Superior temporal gyrus (tissue), 1 donor: ENCODE measurements at regions not wholly inside any gene's neighbourhood (a gene's known extent, or its start where the extent isn't known, plus 50 kb on each side); places are given as distances from the start of the nearest gene placed in this dataset.
"Not testable (repeated sequence)": the region's sequence is repeated elsewhere in the genome, so short reads cannot be mapped to it uniquely, and the experiment has no call there.

Source experiments
- DNase-seq: peaks from one replicate; pipeline ENCODE4 v3.0.0-alpha.2; 2016; ENCODE audit errors: extremely low spot score

DNA sequence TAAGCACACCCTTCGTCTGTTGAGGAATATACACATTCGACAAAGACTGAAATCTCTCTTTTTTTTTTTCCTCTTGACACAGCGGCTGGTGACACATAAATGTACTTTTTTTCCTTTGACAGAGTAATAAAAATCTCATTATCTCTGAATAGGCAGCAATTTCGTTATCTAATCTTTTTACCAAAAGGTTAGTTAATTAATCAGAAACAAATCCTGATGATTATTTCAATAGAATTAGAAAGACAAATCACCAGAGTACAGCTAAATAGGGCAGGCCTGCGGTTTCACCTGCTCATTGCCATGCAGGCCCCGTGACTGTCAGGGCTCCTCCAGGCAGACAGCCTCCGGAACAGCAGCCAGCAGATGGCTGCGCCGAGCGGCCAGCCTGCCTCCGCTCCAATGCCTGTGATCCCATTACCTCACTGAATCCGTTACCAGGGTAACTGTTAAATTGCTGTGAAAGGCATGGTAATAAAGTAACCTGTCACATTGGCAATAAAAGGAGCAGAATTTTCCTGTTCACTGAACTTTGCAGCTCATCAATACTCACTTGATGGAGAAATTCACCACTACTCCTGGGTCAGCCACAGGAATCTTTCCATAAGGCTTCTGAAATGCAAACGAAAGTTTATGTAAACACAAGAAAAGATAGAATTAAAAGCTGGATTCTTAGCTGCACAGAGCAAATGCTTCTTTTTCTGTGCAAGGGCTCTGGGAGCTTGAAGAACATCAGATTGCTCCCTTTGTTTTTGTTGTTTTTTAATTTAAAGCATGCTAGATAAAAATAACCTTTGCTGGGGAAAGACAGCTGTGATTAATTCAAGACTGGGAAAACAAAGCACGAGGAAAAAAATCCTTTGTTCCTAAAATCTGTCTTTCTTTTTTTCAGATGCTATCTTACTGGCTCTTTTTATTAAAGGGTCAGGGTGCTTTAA is 666.4 kb upstream of the ZNF608 start:
- peak; percentile 95 for DNase-seq

DNA sequence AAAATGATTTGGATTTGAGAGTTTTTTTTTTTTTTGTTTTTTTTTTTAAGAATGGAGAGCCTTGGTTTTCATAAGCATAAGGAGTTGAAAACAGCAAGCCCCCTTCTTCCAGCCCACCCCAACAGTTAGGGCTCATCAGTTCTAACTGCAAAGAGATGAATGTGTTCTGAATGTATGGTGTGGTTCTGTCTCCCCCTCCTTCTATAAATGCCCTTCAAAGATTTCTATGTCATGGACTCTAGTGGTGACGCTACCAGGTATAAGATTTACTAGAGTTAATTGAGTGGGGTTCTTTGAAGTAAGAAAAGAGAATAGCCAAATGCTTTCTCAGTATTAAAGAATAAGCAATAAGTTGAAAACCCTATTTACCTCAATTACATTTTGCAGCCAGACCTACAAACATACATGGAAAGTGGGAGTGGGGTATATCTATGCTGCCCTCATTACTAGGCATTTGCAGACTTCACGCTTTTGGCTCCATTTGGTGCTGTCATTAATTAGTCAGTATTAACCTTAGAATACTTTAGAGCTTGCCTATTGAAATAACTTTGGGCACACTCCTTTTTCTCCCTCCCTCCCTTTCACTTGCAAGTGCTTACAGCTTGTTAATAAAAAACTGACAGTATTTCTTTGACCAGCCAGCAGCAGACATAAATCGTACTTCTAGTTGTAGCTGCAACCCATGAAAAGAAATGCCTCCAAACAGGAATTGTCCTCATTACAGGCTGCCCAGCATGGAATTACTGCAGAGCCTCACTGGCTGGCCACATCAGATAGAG is 667.2 kb upstream of the ZNF608 start:
- DNase-seq, result peak; percentile 77

DNA sequence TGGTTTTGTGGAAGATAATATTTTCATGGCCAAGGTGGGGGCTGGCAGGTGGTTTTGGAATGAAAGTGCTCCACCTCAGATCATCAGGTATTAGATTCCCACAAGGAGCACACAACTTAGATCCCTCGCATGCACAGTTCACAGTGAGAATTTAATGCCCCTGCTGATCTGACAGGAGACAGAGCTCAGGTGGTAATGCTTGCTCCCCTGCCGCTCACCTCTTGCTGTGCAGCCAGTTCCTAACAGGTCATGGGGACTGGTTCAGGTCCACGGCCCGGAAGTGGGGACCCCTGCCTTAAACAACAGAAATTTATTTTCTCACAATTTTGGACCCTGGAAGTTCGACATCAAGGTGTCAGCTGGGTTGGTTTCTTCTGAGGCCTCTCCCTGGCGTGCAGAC is 668.7 kb upstream of the ZNF608 start:
- DNase-seq, result no peak

DNA sequence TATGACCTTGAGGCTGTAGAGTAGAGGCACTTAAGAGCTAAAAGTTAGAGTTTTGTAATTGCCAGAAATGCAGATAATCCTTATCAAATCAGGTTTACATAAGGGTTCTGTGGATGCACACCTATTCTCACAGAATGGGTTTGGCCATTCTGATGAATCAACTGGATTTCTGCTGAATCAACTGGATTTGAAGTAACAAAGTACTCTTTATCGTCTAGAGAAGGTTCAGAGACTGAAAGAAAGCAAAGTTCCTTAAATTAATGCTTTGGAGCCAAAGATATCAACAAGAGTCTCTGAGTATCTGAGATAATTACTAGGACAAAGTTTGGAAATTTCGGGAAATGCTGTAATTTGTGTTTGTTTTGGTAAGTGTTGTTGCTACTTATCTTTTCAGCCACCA is 669.6 kb upstream of the ZNF608 start:
- peak; percentile 54 for DNase-seq

DNA sequence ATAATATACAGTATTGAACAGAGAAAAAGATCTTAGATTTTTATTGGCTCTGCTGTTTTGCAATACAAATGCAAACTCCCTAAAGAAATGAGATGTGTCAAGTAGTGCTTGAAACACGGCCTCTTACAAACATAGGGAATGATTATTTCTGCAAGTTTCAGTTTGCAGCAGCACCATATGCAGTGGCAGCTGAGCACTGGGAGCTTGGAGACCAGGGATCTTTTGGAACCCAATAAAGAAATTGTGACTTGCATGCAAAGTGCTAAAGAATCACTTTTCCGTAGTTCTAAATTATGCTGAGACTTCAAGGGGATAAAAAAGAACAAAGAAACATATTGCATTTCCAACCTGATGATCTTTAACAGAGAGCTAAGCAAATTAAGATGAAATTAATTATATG is 674.6 kb upstream of the ZNF608 start:
- peak; percentile 38 for DNase-seq

DNA sequence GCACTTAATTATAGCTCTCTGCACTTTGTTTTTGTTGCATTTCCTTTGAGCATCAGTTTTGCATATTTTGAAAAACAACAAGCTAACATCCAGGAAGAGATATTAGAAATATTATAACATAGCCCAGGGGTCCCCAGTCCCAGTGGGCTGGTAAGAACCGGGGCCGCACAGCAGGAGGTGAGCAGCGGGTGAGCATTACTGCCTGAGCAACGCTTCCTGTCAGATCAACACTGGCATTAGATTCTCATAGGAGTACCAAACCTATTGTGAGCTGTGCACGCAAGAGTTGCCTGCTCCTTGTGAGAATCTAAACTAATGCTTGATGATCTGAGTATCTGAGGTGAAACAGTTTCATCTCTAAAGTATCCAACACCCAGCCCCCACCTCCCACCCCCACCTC is 675.9 kb upstream of the ZNF608 start:
- DNase-seq, result no peak

DNA sequence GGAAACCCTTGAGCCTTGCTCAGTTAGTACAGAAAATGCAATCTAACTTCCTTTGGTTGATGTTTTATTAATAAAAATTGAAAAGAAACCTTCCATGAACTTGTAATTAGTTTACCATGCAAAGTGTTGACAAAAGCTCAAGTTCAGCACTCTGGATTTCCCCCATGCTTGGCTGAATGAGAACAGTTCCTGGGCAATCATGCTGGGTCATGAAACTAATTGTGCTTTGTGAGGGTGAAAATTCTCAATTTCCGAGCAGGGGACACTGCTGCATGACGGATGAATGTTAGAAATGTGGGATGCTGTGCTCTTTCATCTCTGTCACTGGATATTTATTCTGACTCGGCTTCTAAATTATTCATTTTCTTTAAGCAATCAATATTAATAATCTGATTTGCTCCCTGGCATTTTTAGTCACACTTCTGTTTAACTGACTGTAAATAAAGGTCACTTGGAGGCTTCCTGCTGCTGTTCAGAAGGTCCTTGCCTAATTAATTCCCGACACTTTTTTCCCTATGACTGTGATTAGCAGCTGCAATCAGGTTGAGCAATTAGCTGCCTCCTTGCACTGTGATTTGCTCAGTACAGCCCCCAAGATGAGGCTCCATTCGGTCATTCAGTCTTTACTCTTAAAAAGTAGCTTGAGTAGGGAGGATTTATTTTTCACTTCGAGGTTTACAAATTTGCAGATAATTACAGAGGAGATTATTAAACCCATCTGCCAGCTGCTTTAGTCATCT is 678.1 kb upstream of the ZNF608 start:
- peak; percentile 48 for DNase-seq

DNA sequence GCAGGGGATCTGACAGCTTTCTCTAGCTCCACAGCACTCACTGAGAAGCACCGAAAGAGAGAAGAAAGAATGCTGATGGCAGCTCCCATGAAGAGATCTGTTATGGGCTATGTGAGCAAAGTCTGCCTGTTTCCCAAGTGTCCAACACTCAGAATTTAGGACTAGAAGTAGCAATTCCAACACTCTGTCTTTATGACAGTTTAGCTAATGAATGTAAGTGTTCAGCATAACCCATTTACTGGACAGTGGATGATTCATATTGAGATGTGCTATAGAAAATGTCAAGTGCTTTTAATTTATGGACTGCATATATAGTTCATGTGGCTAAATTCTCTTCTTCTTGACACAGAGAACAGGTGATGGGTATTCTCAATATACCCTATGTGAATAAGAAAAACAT is 683.1 kb upstream of the ZNF608 start:
- no peak for DNase-seq

DNA sequence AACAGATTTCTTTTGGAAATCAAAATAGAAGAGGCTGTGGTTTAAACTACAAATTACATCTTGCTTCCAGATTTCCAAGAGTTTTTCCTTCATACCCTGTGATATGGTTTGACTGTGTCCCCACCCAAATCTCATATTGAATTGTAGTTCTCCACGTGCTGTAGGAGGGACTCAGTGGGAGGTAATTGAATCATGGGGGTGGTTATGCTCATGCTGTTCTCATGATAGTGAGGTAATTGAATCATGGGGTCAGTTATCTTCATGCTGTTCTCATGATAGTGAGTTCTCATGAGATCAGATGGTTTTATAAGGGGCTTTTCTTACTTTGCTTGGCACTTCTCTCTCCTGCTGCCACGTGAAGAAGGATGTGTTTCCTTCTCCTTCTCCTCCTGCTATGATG is 687.0 kb upstream of the ZNF608 start:
- no peak for DNase-seq

DNA sequence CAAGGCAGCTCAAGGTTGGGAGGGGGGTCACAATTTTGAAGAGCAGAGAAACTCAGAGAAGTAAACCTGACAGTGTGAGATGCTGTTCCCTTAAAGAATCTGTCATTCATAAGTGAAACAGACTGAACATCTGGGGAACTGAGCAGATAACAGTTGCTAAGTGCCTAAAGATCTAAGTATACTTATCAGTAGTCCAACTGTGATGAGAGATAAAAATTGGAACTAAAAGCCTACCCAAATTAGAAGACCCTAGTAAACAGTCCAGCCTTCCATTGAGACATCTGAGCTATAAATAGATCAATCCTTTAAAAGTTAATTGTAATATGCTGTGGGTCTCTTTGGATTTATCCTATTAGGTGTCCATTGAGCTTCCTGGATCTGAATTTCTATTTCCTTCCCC is 692.8 kb upstream of the ZNF608 start:
- DNase-seq, result no peak

DNA sequence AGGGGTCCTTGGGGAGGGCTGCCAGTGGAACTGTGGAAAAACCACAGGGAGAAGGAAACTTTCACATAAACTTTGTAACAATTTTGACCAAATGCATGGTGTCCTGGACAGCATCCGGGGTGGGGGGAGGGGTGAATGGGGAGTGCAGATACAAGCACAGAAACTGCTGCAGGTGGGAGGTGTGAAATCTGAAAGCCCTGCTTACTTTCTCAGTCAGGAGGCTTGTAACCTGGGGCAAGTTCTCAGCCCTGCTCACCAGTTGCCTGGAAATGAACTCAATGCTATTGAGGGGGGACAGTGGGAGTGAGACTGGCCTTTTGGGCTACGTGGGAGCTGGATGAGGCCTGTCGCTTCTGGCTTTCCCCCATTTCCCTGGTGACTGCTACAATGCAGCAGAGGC is 694.5 kb upstream of the ZNF608 start:
- DNase-seq, result no peak

DNA sequence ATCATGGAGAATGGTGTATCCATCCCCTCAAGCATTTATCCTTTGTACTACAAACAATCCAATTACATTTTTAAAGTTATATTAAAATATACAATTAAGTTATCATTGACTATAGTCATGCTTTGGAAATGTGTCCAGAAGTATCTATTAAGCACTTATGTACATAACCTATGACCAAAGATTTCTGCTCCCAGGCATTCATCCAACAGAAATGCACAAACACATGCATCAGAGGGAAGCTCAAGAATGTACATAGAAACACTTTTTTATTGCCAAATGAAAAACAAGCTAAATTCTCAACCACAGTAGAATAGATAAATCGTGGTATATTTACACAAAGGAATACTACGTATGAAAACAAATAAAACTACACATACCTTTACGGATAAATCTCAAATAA is 700.5 kb upstream of the ZNF608 start:
- DNase-seq, result no peak

DNA sequence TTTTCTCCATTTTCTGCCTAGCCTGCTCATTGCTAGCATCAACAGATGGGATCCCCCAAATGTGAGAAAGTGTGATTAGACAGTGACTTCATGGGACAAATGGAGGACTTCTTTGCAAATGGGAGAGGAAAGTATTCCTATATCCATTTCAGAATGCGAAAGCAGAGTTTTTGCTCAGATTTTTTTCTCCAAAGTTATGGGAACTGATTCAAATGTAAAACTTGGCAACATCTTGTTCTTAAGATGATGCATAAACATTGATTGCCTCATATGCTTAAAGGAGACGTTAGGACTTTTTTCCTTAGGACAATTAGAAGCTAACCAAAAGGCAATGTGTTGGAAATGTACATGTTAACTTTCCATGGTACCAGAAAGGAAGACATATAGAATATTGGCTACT is 704.3 kb upstream of the ZNF608 start:
- no peak for DNase-seq

DNA sequence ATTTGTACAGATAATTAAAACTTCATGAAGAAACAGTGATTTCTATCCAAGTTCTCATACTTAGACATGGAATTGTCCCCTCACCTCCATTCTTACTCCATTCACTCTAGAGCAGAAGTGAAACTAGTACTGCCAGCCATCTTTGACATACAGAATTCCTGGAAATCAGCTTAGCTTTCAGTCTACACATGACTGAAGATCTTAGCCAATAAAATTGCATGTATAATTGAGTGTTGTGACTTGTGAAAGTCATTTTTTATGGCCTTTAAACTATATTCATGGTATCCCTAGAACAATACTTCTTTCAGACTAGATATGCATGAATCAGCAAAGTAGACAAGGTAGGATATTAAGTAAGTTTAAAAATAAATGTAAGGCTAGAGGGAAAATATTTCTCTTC is 705.2 kb upstream of the ZNF608 start:
- DNase-seq, result no peak

DNA sequence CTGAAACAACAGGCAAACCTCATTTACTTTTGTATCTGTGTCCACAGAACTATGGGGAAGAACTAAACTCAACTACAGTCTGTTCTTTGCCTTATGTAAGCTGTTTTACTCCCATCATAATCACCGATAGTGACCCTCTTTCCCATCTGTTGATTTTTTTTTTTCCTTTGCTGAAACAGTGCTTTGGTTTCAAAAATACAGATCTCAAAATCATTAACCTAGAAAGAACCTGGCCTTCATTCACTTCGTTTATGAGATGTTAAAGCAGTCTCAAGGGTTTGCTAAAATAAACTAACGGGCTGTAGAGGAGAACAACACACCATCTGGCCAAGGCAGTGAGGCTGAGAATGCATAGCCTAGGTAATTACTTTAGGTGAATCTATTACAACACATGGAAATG is 706.6 kb upstream of the ZNF608 start:
- peak; percentile 17 for DNase-seq

DNA sequence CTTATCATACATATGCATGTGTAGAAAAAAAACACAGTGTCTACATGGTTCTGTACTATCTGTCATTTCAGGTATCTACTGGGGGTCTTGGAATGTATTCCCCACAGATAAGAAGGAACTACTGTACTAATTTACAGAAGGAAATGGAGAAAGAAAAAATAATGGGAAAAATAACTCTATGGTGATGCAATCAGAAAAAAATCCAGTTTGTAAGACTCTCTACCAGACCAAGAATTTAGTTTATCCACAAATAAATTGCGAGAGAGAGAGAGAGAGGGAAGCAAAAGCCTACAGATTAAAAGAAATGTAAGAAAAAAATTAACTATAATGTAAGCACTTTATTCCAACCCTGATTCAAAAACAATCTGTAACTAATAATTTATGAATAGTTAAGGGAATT is 708.6 kb upstream of the ZNF608 start:
- no peak for DNase-seq

DNA sequence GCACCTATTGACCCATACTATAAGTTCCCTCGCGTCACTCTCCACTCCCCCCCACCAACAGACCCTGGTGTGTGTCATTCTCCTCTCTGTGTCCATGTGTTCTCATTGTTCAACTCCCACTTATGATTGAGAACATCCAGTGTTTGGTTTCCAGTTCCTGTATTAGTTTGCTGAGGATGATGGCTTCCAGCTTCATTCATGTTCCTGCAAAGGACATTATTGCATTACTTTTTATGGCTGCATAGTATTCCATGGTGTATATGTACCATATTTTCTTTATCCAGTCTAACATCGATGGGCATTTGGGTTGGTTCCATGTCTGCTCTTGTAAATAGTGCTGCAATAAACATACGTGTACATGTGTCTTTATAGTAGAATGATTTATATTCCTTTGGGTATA is 709.6 kb upstream of the ZNF608 start:
- not testable (repeated sequence) for DNase-seq

DNA sequence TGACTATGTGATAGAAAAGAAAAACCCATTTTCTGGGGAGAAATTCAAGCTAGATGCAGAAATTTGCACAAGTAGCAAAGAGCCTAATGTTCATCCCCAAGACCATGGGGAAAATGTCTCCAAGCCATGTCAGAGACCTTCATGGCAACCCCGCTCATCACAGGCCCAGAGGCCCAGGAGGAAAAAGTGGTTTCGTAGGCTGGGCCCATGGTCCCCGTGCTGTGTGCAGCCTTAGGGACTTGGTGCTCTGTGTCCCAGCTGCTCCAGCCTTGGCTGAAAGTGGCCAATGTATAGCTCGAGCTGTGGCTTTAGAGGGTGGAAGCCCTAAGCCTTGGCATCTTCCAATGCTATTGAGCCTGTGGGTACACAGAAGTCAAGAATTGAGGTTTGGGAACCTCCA is 711.2 kb upstream of the ZNF608 start:
- DNase-seq, result no peak

DNA sequence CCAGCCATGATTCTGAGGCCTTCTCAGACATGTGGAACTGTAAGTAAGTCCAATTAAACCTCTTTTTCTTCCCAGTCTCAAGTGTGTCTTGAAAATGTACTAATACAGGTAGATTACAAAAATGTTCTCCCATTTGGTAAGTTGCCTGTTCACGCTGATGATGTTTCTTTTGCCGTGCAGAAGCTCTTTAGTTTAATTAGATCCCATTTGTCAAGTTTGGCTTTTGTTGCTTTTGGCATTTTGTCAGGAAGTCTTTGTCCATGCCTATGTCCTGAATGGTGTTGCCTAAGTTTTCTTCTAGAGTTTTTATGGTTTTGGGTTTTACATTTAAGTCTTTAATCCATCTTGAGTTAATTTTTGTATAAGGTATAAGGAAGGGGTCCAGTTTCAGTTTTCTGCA is 712.5 kb upstream of the ZNF608 start:
- DNase-seq, result not testable (repeated sequence)

DNA sequence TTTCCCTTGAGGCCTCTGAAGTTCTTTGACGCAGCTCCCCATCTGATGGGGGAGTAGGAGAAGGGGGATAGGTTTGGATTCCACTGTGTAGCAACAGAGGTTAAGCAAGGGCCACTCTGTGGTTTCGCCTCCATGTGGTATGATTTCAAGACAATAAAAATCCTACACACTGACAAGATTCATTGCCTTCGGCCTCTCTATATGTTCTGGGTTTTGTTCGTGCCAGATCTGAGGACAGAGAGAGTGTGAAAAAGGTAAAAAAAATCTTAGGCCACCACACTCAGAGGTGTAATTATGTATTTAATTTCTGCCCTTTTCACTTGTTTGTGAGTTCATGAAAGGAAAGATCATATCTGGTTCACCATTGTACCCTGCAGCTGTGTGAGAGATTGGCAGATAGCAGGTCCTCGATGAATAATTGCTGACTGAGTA is 715.2 kb upstream of the ZNF608 start:
- DNase-seq, result no peak

DNA sequence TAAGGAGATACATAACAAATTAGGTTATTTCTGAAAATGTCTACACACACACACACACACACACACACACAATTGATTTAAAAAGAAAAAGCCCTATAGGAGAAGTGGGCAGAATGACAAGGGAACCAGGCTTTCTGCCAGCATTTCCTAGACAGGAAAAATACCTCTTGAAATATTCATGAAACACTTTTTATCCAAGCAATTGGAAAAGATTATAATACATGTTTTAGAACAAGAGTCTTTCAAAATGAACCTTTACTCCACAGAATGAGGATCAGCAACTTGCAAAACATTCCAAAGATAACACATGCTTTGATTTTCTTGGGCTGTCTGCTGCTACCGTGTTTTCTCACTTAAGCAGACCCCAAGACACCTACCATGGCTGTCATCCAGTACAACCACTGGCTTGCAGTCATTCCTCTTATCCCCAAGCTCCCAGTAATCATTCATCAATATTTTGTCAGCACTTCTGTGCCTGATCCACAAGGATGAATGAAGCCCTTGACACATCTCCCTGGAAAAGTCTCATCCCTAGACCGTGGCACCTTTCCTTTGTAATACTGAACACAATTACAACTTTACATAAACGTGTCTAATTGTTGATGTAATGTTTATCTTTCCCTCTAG is 717.1 kb upstream of the ZNF608 start:
- no peak for DNase-seq
